ENCODE measurements at regions not wholly inside any gene's neighbourhood (a gene's known extent, or its start where the extent isn't known, plus 50 kb on each side); places are given as distances from the start of the nearest gene placed in this dataset.

DNA sequence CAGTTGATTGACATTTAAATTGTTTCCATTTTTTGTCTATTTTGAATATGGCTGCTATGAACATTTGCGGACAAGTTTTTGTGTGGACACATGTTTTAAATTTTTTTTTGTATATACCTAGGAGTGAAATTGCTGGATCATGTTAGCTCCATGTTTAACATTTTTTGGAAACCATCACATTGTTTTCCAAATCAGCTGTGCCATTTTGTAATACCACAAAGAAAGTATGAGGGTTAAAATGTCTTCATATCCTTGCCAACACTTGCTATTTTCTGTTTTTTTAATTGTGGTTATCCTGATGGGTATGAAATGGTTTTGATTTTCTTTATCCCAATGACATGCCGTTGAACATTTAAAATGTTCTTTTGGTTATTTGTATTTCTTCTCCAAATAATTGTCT, 52.1 kb downstream of the CARTPT start:
- peaks cover 11% of the 10 kb centered on the region for H3K4me1 Mint-ChIP-seq
- no peaks in the 10 kb centered on the region for H3K36me3 Mint-ChIP-seq (ENCODE audit: low read depth)
- no peak overlapping the region for H3K4me3 Mint-ChIP-seq
- no peak overlapping the region for H3K27ac Mint-ChIP-seq
- peaks cover 10% of the 10 kb centered on the region for H3K27me3 Mint-ChIP-seq (ENCODE audit: low read depth, poor library complexity)
- no peaks in the 10 kb centered on the region for H3K9me3 Mint-ChIP-seq
- TF ChIP-seq, protein P1, sequence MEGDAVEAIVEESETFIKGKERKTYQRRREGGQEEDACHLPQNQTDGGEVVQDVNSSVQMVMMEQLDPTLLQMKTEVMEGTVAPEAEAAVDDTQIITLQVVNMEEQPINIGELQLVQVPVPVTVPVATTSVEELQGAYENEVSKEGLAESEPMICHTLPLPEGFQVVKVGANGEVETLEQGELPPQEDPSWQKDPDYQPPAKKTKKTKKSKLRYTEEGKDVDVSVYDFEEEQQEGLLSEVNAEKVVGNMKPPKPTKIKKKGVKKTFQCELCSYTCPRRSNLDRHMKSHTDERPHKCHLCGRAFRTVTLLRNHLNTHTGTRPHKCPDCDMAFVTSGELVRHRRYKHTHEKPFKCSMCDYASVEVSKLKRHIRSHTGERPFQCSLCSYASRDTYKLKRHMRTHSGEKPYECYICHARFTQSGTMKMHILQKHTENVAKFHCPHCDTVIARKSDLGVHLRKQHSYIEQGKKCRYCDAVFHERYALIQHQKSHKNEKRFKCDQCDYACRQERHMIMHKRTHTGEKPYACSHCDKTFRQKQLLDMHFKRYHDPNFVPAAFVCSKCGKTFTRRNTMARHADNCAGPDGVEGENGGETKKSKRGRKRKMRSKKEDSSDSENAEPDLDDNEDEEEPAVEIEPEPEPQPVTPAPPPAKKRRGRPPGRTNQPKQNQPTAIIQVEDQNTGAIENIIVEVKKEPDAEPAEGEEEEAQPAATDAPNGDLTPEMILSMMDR (IDR thresholded peaks at IDR 0.05), result no peak
- no peak for DNase-seq

DNA sequence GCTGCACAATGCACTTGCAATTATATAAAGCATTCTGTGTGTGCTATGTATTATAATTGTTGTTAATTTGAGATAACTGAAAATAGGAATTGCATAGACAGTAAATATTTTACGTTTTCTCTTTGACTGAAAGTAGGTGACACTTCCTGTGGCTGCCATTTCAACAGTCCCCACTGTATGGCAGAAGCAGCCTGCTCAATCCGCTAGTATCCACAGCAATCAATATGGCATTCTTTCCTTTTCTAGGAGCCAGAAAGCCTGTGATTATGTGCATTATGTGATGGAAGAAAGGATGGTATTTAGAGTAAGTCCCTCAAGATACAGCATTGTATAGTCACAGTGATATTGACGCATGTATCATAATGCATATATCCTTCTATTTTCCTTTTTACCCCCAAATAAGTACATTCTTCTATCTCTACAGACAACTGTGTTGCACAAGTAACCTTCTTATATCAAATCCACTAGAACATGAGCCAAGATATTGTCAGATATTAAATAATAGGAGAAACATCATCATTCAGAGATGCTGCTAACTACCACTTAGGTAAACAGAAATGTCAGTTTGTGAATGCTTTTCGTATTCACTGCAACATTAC, 59.7 kb downstream of the CARTPT start:
- no peak for DNase-seq
- Mint-ChIP-seq H3K4me1 (peaks cover 13% of the 10 kb centered on the region), H3K4me3 (no peak overlapping the region), H3K9me3 (no peaks in the 10 kb centered on the region), H3K36me3 (ENCODE audit: low read depth) (no peaks in the 10 kb centered on the region), H3K27me3 (ENCODE audit: low read depth, poor library complexity) (peaks cover 16% of the 10 kb centered on the region), H3K27ac (no peak overlapping the region)
- TF ChIP-seq, protein P1 (IDR thresholded peaks at IDR 0.05), result peak; percentile 50

DNA sequence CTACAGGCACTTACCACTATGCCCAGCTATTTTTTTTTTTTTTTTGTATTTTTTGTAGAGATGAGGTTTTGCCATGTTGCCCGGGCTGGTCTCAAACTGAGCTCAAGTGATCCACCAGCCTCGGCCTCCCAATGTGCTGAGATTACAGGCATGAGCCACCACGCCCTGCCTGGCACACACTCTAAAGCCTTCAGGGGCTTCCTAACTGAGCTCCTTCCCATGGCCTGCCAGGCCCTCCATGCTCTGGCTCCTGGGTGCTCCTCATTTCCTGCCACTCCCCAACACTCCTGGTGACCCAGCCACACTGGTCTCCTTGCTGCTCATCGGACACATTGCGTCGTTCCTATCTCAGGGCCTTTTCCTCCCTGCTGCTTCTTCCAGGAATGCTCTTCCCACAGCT, 61.5 kb downstream of the CARTPT start:
- Mint-ChIP-seq H3K36me3 (ENCODE audit: low read depth) (no peaks in the 10 kb centered on the region), H3K27me3 (ENCODE audit: low read depth, poor library complexity) (peaks cover 16% of the 10 kb centered on the region), H3K4me1 (peaks cover 13% of the 10 kb centered on the region), H3K27ac (no peak overlapping the region), H3K9me3 (no peaks in the 10 kb centered on the region), H3K4me3 (no peak overlapping the region)
- DNase-seq, result no peak
- TF ChIP-seq, protein P1 (IDR thresholded peaks at IDR 0.05), result no peak

DNA sequence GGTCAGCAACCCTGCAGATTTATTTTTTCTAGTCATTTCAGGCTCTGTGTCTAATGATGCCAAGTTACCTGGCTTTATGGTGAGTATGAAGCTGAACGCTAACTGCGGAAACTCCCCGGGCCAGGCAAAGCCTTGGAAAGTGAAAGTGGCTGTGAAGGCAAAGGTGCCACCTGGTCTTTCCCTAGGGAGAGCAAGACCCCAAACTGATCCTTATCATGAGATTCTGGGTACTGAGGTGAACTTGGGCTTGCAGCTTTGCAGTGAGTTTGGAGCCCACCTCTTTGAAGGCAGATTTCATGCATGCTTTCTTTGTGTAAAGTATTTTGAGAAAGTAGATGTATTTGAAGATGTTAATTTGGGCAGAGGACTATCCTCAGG, 63.3 kb downstream of the CARTPT start:
- Mint-ChIP-seq H3K9me3 (no peaks in the 10 kb centered on the region), H3K27me3 (ENCODE audit: low read depth, poor library complexity) (peaks cover 2% of the 10 kb centered on the region), H3K36me3 (ENCODE audit: low read depth) (no peaks in the 10 kb centered on the region), H3K4me1 (peaks cover 13% of the 10 kb centered on the region), H3K4me3 (no peak overlapping the region), H3K27ac (no peak overlapping the region)
- TF ChIP-seq, protein P1 (IDR thresholded peaks at IDR 0.05), result no peak
- DNase-seq, result no peak

DNA sequence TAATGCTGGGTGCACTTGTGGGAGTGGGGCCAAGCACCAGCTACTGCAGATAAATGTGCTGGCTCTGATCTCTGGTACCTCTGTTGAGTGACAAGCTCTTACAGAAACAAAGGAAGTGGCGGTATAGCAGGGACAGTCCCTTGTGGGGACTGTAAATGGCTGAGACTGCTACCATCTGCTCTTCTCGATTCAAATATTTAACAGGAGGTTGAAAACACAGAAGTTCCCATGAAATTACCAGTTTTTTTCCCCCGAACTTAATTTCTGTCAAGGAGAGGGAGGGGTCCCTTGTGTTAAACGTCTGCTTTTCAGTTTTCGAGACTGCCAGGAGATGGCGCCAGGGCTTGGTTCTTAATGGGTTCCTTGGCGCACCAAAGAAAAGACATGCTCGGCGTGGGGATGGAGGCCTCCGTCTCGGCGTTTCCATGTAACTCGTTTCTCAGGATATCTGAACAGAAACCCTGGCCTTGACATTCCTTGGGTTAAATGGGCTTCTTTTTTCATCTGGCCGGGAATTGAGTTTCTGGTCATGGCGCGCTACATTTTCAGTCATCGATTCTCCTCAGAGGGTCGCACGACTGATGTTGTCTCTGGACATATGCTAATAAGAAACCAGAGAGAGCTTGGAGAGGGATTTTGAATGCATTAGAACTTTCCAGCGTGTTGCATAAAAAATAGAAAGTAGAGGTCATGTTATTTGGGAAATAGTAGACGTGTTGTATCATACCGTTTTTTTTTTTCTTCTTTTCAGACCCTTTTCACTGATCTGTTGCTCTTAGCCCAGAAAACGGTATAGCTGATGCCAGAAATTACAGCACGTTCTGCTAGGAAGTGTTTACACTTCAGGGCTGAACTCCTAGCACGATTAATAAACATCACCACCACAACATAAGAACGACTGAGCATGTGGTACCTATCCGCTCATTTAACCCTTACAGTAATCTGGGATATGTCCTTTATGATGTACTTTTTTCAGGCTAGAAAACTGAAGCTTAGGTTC, 64.0 kb downstream of the CARTPT start:
- Mint-ChIP-seq H3K27me3 (ENCODE audit: low read depth, poor library complexity) (no peaks in the 10 kb centered on the region), H3K36me3 (ENCODE audit: low read depth) (no peaks in the 10 kb centered on the region), H3K4me3 (peak overlapping the region; percentile 55), H3K4me1 (peaks cover 13% of the 10 kb centered on the region), H3K27ac (no peak overlapping the region), H3K9me3 (no peaks in the 10 kb centered on the region)
- TF ChIP-seq, protein P1 (IDR thresholded peaks at IDR 0.05), result peak; percentile 76
- peak; percentile 81 for DNase-seq

Measured in nephron progenitor cell (in vitro differentiated cells).